WTC11 (cell line): ENCODE measurements at regions not wholly inside any gene's neighbourhood (a gene's known extent, or its start where the extent isn't known, plus 50 kb on each side); places are given as distances from the start of the nearest gene placed in this dataset.

Source experiments
- IRF2 ChIP-seq: sonication (generic); formaldehyde crosslinking; IDR thresholded peaks from 2 replicates; pipeline ENCODE4 v1.8.0; 2022; ENCODE audit warnings: low read depth, missing genetic modification reagents, borderline replicate concordance
- NFYB ChIP-seq: sonication (generic); formaldehyde crosslinking; conservative IDR thresholded peaks from 2 replicates; pipeline ENCODE4 v1.8.0; 2022; ENCODE audit warnings: low read depth, missing genetic modification reagents
- SP1 ChIP-seq: sonication (generic); formaldehyde crosslinking; conservative IDR thresholded peaks from 2 replicates; pipeline ENCODE4 v1.8.1; 2022; ENCODE audit warnings: missing genetic modification reagents
- TCF7 ChIP-seq: sonication (generic); formaldehyde crosslinking; IDR thresholded peaks from 2 replicates; pipeline ENCODE4 v1.8.0; 2022; ENCODE audit warnings: mild to moderate bottlenecking, low read depth, missing genetic modification reagents, moderate library complexity
- TP53 ChIP-seq: sonication (generic); formaldehyde crosslinking; IDR thresholded peaks from 2 replicates; pipeline ENCODE4 v1.8.1; 2023; ENCODE audit warnings: mild to moderate bottlenecking, missing genetic modification reagents
- ZNF121 ChIP-seq: sonication (generic); formaldehyde crosslinking; IDR thresholded peaks from 2 replicates; pipeline ENCODE4 v1.8.0; 2023; ENCODE audit warnings: missing genetic modification reagents
- ZNF263 ChIP-seq: sonication (generic); formaldehyde crosslinking; IDR thresholded peaks from 2 replicates; pipeline ENCODE4 v1.8.1; 2022; ENCODE audit warnings: low read depth, mild to moderate bottlenecking, moderate library complexity, missing genetic modification reagents
- ZNF317 ChIP-seq: sonication (generic); formaldehyde crosslinking; IDR thresholded peaks from 2 replicates; pipeline ENCODE4 v1.8.1; 2023; ENCODE audit warnings: low read depth, mild to moderate bottlenecking, moderate library complexity, missing genetic modification reagents, borderline replicate concordance
- TF ChIP-seq, protein P1 (sequence below): sonication (generic); formaldehyde crosslinking; conservative IDR thresholded peaks from 2 replicates; pipeline ENCODE4 v1.8.1; 2023; ENCODE audit warnings: mild to moderate bottlenecking, low read depth, missing genetic modification reagents, moderate library complexity
- TF ChIP-seq, protein P2 (sequence below): fragments of 200-600 bp; IDR thresholded peaks from 2 replicates; pipeline ENCODE4 v1.8.0; 2022; ENCODE audit warnings: antibody characterized with exemption
- TF ChIP-seq, protein P3 (sequence below): sonication (generic); formaldehyde crosslinking; IDR thresholded peaks from 2 replicates; pipeline ENCODE4 v1.8.0; 2022; ENCODE audit warnings: missing genetic modification reagents
- TF ChIP-seq, protein P4 (sequence below): sonication (generic); formaldehyde crosslinking; IDR thresholded peaks from 2 replicates; pipeline ENCODE4 v1.8.0; 2022; ENCODE audit warnings: mild to moderate bottlenecking, missing genetic modification reagents
- TF ChIP-seq, protein P5 (sequence below): sonication (generic); formaldehyde crosslinking; IDR thresholded peaks from 2 replicates; pipeline ENCODE4 v1.8.1; 2022; ENCODE audit warnings: low read depth, mild to moderate bottlenecking, moderate library complexity, missing genetic modification reagents, borderline replicate concordance
- TF ChIP-seq, protein P6 (sequence below): fragments of 250-450 bp; sonication (Bioruptor Pico); IDR thresholded peaks from 2 replicates; pipeline ENCODE4 v1.8.0; 2021; ENCODE audit warnings: mild to moderate bottlenecking

DNA sequence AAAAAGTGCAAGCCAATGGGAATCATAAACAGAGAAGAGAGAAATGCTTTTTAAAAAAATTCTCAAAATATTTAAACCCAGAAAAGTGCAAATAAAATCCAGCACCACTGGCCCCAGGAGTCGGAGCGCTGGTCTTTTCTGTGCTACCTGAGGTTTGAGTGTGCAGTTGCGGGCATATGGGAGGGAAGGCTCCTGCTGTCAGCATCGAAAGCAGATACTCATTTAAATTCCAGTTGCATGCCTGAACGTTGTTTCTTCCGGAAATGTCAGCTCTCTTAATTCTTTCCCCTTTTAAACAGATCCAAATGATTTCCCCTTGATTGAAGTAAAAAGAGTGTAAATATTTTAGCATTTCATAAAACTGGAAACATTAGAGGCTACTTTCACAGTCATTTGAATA is 240.5 kb upstream of the GPR26 start:
- TF ChIP-seq, protein P1, sequence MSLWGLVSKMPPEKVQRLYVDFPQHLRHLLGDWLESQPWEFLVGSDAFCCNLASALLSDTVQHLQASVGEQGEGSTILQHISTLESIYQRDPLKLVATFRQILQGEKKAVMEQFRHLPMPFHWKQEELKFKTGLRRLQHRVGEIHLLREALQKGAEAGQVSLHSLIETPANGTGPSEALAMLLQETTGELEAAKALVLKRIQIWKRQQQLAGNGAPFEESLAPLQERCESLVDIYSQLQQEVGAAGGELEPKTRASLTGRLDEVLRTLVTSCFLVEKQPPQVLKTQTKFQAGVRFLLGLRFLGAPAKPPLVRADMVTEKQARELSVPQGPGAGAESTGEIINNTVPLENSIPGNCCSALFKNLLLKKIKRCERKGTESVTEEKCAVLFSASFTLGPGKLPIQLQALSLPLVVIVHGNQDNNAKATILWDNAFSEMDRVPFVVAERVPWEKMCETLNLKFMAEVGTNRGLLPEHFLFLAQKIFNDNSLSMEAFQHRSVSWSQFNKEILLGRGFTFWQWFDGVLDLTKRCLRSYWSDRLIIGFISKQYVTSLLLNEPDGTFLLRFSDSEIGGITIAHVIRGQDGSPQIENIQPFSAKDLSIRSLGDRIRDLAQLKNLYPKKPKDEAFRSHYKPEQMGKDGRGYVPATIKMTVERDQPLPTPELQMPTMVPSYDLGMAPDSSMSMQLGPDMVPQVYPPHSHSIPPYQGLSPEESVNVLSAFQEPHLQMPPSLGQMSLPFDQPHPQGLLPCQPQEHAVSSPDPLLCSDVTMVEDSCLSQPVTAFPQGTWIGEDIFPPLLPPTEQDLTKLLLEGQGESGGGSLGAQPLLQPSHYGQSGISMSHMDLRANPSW (CRISPR knock-in tag) = no peak
- TF ChIP-seq, protein P2, sequence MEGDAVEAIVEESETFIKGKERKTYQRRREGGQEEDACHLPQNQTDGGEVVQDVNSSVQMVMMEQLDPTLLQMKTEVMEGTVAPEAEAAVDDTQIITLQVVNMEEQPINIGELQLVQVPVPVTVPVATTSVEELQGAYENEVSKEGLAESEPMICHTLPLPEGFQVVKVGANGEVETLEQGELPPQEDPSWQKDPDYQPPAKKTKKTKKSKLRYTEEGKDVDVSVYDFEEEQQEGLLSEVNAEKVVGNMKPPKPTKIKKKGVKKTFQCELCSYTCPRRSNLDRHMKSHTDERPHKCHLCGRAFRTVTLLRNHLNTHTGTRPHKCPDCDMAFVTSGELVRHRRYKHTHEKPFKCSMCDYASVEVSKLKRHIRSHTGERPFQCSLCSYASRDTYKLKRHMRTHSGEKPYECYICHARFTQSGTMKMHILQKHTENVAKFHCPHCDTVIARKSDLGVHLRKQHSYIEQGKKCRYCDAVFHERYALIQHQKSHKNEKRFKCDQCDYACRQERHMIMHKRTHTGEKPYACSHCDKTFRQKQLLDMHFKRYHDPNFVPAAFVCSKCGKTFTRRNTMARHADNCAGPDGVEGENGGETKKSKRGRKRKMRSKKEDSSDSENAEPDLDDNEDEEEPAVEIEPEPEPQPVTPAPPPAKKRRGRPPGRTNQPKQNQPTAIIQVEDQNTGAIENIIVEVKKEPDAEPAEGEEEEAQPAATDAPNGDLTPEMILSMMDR = no peak
- TF ChIP-seq NFYB (CRISPR knock-in tag) (no peak), IRF2 (CRISPR knock-in tag) (no peak), ZNF121 (no peak), ZNF263 (CRISPR knock-in tag) (no peak), TP53 (CRISPR knock-in tag) (no peak), TCF7 (CRISPR knock-in tag) (no peak), SP1 (no peak), ZNF317 (CRISPR knock-in tag) (no peak)
- TF ChIP-seq, protein P3, sequence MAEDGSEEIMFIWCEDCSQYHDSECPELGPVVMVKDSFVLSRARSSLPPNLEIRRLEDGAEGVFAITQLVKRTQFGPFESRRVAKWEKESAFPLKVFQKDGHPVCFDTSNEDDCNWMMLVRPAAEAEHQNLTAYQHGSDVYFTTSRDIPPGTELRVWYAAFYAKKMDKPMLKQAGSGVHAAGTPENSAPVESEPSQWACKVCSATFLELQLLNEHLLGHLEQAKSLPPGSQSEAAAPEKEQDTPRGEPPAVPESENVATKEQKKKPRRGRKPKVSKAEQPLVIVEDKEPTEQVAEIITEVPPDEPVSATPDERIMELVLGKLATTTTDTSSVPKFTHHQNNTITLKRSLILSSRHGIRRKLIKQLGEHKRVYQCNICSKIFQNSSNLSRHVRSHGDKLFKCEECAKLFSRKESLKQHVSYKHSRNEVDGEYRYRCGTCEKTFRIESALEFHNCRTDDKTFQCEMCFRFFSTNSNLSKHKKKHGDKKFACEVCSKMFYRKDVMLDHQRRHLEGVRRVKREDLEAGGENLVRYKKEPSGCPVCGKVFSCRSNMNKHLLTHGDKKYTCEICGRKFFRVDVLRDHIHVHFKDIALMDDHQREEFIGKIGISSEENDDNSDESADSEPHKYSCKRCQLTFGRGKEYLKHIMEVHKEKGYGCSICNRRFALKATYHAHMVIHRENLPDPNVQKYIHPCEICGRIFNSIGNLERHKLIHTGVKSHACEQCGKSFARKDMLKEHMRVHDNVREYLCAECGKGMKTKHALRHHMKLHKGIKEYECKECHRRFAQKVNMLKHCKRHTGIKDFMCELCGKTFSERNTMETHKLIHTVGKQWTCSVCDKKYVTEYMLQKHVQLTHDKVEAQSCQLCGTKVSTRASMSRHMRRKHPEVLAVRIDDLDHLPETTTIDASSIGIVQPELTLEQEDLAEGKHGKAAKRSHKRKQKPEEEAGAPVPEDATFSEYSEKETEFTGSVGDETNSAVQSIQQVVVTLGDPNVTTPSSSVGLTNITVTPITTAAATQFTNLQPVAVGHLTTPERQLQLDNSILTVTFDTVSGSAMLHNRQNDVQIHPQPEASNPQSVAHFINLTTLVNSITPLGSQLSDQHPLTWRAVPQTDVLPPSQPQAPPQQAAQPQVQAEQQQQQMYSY (CRISPR knock-in tag) = no peak
- TF ChIP-seq, protein P4, sequence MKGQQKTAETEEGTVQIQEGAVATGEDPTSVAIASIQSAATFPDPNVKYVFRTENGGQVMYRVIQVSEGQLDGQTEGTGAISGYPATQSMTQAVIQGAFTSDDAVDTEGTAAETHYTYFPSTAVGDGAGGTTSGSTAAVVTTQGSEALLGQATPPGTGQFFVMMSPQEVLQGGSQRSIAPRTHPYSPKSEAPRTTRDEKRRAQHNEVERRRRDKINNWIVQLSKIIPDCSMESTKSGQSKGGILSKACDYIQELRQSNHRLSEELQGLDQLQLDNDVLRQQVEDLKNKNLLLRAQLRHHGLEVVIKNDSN (CRISPR knock-in tag) = no peak
- TF ChIP-seq, protein P5, sequence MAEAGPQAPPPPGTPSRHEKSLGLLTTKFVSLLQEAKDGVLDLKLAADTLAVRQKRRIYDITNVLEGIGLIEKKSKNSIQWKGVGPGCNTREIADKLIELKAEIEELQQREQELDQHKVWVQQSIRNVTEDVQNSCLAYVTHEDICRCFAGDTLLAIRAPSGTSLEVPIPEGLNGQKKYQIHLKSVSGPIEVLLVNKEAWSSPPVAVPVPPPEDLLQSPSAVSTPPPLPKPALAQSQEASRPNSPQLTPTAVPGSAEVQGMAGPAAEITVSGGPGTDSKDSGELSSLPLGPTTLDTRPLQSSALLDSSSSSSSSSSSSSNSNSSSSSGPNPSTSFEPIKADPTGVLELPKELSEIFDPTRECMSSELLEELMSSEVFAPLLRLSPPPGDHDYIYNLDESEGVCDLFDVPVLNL (CRISPR knock-in tag) = no peak
- TF ChIP-seq, protein P6, sequence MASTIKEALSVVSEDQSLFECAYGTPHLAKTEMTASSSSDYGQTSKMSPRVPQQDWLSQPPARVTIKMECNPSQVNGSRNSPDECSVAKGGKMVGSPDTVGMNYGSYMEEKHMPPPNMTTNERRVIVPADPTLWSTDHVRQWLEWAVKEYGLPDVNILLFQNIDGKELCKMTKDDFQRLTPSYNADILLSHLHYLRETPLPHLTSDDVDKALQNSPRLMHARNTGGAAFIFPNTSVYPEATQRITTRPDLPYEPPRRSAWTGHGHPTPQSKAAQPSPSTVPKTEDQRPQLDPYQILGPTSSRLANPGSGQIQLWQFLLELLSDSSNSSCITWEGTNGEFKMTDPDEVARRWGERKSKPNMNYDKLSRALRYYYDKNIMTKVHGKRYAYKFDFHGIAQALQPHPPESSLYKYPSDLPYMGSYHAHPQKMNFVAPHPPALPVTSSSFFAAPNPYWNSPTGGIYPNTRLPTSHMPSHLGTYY = no peak
